ENCODE measurements at regions not wholly inside any gene's neighbourhood (a gene's known extent, or its start where the extent isn't known, plus 50 kb on each side); places are given as distances from the start of the nearest gene placed in this dataset.

GRCh38 chr15:66964791-66965190, 100.6 kb upstream of the SMAD3 start:
- Mint-ChIP-seq H3K9me3 (no peaks in the 10 kb centered on the region; the same call in 2 of the 3 replicates), H3K4me3 (no peak overlapping the region), H3K4me1 (peaks cover 14% of the 10 kb centered on the region), H3K27ac (no peak overlapping the region), H3K27me3 (ENCODE audit: insufficient read depth, low read depth, poor library complexity) (peaks cover 3% of the 10 kb centered on the region), H3K36me3 (ENCODE audit: low read depth) (no peaks in the 10 kb centered on the region)
- Histone ChIP-seq H3K79me2 (replicated peaks; ENCODE audit: insufficient read depth) (no peaks in the 10 kb centered on the region), H3K27me3 (ENCODE audit: insufficient read depth) (no peaks in the 10 kb centered on the region), H3F3A (replicated peaks; ENCODE audit: low read depth) (no peaks in the 10 kb centered on the region), H3K36me3 (ENCODE audit: insufficient read depth) (no peaks in the 10 kb centered on the region), H3K4me1 (ENCODE audit: insufficient read depth) (no peaks in the 10 kb centered on the region), H4K20me1 (replicated peaks; ENCODE audit: insufficient read depth) (no peaks in the 10 kb centered on the region), H3K9me2 (ENCODE audit: insufficient read depth) (no peaks in the 10 kb centered on the region), H3K4me2 (no peak overlapping the region), H3K4me3 (no peak overlapping the region), H3K27ac (ENCODE audit: low read depth) (no peak overlapping the region), H2AFZ (no peak overlapping the region)
- ATAC-seq (no peak), DNase-seq (ENCODE audit: low spot score) (no peak)
- no peak for TF ChIP-seq ZNF114 (CRISPR knock-in tag; IDR thresholded peaks at IDR 0.05)
- no peak for TF ChIP-seq CREB1 (CRISPR knock-in tag; IDR thresholded peaks at IDR 0.05; ENCODE audit: low read depth)
- TF ChIP-seq ZNF331 (CRISPR knock-in tag; IDR thresholded peaks at IDR 0.05; ENCODE audit: low read depth) = no peak
- TF ChIP-seq, protein P1, sequence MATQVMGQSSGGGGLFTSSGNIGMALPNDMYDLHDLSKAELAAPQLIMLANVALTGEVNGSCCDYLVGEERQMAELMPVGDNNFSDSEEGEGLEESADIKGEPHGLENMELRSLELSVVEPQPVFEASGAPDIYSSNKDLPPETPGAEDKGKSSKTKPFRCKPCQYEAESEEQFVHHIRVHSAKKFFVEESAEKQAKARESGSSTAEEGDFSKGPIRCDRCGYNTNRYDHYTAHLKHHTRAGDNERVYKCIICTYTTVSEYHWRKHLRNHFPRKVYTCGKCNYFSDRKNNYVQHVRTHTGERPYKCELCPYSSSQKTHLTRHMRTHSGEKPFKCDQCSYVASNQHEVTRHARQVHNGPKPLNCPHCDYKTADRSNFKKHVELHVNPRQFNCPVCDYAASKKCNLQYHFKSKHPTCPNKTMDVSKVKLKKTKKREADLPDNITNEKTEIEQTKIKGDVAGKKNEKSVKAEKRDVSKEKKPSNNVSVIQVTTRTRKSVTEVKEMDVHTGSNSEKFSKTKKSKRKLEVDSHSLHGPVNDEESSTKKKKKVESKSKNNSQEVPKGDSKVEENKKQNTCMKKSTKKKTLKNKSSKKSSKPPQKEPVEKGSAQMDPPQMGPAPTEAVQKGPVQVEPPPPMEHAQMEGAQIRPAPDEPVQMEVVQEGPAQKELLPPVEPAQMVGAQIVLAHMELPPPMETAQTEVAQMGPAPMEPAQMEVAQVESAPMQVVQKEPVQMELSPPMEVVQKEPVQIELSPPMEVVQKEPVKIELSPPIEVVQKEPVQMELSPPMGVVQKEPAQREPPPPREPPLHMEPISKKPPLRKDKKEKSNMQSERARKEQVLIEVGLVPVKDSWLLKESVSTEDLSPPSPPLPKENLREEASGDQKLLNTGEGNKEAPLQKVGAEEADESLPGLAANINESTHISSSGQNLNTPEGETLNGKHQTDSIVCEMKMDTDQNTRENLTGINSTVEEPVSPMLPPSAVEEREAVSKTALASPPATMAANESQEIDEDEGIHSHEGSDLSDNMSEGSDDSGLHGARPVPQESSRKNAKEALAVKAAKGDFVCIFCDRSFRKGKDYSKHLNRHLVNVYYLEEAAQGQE (IDR thresholded peaks at IDR 0.05; ENCODE audit: unreplicated experiment) = no peak
- no peak for TF ChIP-seq JUNB (IDR thresholded peaks at IDR 0.05; ENCODE audit: unreplicated experiment)
- TF ChIP-seq EZH2phosphoT487 (IDR thresholded peaks at IDR 0.05; ENCODE audit: unreplicated experiment) = no peak
- TF ChIP-seq, protein P2, sequence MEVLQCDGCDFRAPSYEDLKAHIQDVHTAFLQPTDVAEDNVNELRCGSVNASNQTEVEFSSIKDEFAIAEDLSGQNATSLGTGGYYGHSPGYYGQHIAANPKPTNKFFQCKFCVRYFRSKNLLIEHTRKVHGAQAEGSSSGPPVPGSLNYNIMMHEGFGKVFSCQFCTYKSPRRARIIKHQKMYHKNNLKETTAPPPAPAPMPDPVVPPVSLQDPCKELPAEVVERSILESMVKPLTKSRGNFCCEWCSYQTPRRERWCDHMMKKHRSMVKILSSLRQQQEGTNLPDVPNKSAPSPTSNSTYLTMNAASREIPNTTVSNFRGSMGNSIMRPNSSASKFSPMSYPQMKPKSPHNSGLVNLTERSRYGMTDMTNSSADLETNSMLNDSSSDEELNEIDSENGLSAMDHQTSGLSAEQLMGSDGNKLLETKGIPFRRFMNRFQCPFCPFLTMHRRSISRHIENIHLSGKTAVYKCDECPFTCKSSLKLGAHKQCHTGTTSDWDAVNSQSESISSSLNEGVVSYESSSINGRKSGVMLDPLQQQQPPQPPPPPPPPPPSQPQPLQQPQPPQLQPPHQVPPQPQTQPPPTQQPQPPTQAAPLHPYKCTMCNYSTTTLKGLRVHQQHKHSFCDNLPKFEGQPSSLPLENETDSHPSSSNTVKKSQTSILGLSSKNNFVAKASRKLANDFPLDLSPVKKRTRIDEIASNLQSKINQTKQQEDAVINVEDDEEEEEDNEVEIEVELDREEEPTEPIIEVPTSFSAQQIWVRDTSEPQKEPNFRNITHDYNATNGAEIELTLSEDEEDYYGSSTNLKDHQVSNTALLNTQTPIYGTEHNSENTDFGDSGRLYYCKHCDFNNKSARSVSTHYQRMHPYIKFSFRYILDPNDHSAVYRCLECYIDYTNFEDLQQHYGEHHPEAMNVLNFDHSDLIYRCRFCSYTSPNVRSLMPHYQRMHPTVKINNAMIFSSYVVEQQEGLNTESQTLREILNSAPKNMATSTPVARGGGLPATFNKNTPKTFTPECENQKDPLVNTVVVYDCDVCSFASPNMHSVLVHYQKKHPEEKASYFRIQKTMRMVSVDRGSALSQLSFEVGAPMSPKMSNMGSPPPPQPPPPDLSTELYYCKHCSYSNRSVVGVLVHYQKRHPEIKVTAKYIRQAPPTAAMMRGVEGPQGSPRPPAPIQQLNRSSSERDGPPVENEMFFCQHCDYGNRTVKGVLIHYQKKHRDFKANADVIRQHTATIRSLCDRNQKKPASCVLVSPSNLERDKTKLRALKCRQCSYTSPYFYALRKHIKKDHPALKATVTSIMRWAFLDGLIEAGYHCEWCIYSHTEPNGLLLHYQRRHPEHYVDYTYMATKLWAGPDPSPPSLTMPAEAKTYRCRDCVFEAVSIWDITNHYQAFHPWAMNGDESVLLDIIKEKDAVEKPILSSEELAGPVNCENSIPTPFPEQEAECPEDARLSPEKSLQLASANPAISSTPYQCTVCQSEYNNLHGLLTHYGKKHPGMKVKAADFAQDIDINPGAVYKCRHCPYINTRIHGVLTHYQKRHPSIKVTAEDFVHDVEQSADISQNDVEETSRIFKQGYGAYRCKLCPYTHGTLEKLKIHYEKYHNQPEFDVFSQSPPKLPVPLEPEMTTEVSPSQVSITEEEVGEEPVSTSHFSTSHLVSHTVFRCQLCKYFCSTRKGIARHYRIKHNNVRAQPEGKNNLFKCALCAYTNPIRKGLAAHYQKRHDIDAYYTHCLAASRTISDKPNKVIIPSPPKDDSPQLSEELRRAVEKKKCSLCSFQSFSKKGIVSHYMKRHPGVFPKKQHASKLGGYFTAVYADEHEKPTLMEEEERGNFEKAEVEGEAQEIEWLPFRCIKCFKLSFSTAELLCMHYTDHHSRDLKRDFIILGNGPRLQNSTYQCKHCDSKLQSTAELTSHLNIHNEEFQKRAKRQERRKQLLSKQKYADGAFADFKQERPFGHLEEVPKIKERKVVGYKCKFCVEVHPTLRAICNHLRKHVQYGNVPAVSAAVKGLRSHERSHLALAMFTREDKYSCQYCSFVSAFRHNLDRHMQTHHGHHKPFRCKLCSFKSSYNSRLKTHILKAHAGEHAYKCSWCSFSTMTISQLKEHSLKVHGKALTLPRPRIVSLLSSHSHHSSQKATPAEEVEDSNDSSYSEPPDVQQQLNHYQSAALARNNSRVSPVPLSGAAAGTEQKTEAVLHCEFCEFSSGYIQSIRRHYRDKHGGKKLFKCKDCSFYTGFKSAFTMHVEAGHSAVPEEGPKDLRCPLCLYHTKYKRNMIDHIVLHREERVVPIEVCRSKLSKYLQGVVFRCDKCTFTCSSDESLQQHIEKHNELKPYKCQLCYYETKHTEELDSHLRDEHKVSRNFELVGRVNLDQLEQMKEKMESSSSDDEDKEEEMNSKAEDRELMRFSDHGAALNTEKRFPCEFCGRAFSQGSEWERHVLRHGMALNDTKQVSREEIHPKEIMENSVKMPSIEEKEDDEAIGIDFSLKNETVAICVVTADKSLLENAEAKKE (CRISPR knock-in tag; IDR thresholded peaks at IDR 0.05) = no peak
- TF ChIP-seq POLR2AphosphoS5 (IDR thresholded peaks at IDR 0.05; ENCODE audit: low read depth) = no peak
- TF ChIP-seq NANOG (IDR thresholded peaks at IDR 0.05; ENCODE audit: borderline replicate concordance) = no peak
- TF ChIP-seq CTCF (conservative IDR thresholded peaks at IDR 0.05; ENCODE audit: low read depth in 2 of 2) = no peak
- TF ChIP-seq EZH2 (IDR thresholded peaks at IDR 0.05; ENCODE audit: low read depth, unreplicated experiment) = no peak
- TF ChIP-seq STAT1 (IDR thresholded peaks at IDR 0.05; ENCODE audit: unreplicated experiment) = no peak
- TF ChIP-seq ETS1 (IDR thresholded peaks at IDR 0.05) = no peak

Data from GM23338 (cell line).